Neutrophil (primary cell): ENCODE measurements at regions not wholly inside any gene's neighbourhood (a gene's known extent, or its start where the extent isn't known, plus 50 kb on each side); places are given as distances from the start of the nearest gene placed in this dataset.
"Not testable (repeated sequence)": the region's sequence is repeated elsewhere in the genome, so short reads cannot be mapped to it uniquely, and the experiment has no call there.

Experiments used
- H3K27ac ChIP-seq: fragments of 200-600 bp; sonication (generic); 2 replicates; pipeline ENCODE4 v1.5.1; 2016; ENCODE audit warnings: mild to moderate bottlenecking, moderate library complexity
- H3K27me3 ChIP-seq: fragments of 200-600 bp; sonication (generic); 2 replicates; pipeline ENCODE4 v1.6.0; 2016; ENCODE audit warnings: mild to moderate bottlenecking
- H3K36me3 ChIP-seq: fragments of 200-600 bp; sonication (generic); 2 replicates; pipeline ENCODE4 v1.5.1; 2017
- H3K4me1 ChIP-seq, 2 experiments: fragments of 200-600 bp in 1 of 2; sonication (generic) in 1 of 2; 1 replicate in 1 of 2; 2 replicates in 1 of 2; pipeline versions ENCODE4 v1.5.1 to v1.6.1; 2013 to 2016; ENCODE audit warnings: low read depth in 1 of 2, low read length in 1 of 2, mild to moderate bottlenecking in 1 of 2, moderate library complexity in 1 of 2; ENCODE audit not compliant: control insufficient read depth in 1 of 2, insufficient read depth in 1 of 2
- H3K4me3 ChIP-seq, 2 experiments: fragments of 200-600 bp in 1 of 2; sonication (generic) in 1 of 2; 1 replicate in 1 of 2; 2 replicates in 1 of 2; pipeline ENCODE4 v1.5.1; 2013 to 2016; ENCODE audit warnings: low read depth in 1 of 2, low read length in 1 of 2, mild to moderate bottlenecking in 1 of 2, moderate library complexity in 1 of 2
- H3K9me3 ChIP-seq: fragments of 200-600 bp; sonication (generic); 2 replicates; pipeline ENCODE4 v1.5.1; 2016
- TF ChIP-seq, protein P1 (sequence below): fragments of 200-600 bp; sonication (generic); IDR thresholded peaks from 2 replicates; pipeline ENCODE4 v1.5.1; 2016; ENCODE audit warnings: antibody characterized with exemption

DNA sequence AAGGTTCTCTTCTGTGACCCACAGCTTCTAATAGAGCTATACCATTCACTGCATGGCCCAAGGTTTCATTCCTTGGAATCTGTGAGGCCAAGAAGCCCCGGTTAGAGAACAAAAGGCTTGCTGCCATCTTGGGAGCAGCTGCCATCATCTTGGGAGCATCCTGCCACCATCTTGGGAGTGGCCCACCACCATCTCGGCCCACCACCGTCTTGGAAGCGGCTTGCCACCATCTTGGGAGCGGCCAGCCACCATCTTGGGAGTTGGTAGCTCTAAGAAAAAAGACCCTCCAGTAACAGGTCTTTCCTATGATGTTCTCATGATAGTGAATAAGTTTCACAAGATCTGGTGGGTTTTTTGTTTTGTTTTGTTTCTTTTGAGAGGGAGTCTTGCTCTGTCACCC, 703.9 kb upstream of the ANO3 start:
- H3K9me3 ChIP-seq: no peaks in the 10 kb centered on the region
- TF ChIP-seq, protein P1, sequence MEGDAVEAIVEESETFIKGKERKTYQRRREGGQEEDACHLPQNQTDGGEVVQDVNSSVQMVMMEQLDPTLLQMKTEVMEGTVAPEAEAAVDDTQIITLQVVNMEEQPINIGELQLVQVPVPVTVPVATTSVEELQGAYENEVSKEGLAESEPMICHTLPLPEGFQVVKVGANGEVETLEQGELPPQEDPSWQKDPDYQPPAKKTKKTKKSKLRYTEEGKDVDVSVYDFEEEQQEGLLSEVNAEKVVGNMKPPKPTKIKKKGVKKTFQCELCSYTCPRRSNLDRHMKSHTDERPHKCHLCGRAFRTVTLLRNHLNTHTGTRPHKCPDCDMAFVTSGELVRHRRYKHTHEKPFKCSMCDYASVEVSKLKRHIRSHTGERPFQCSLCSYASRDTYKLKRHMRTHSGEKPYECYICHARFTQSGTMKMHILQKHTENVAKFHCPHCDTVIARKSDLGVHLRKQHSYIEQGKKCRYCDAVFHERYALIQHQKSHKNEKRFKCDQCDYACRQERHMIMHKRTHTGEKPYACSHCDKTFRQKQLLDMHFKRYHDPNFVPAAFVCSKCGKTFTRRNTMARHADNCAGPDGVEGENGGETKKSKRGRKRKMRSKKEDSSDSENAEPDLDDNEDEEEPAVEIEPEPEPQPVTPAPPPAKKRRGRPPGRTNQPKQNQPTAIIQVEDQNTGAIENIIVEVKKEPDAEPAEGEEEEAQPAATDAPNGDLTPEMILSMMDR: no peak
- no peak overlapping the region for H3K4me3 ChIP-seq
- H3K27ac ChIP-seq: no peak overlapping the region
- H3K36me3 ChIP-seq: no peaks in the 10 kb centered on the region
- no peaks in the 10 kb centered on the region for H3K27me3 ChIP-seq
- H3K4me1 ChIP-seq: no peaks in the 10 kb centered on the region

DNA sequence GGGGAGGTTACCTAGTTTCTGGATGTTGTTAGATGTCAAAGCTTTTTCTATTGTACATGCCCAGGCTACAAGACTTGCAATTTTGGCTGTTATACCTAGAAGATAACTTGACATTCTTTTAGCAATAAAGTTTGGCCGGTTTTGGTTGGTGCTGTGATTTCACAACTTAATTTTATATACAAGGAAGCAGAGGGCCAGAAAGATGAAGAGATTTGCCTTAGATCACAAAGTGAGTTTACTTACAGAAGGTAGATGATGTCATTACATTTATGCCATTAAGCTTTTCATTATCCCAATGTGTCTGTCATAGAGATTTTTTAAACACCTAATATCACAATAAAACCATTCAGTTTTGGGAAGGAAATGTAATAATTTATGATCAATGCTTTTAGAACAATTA, 698.7 kb upstream of the ANO3 start:
- Histone ChIP-seq H3K36me3 (no peaks in the 10 kb centered on the region), H3K27me3 (no peaks in the 10 kb centered on the region), H3K4me1 (no peaks in the 10 kb centered on the region), H3K4me3 (no peak overlapping the region), H3K27ac (no peak overlapping the region), H3K9me3 (no peaks in the 10 kb centered on the region)
- TF ChIP-seq, protein P1: no peak

DNA sequence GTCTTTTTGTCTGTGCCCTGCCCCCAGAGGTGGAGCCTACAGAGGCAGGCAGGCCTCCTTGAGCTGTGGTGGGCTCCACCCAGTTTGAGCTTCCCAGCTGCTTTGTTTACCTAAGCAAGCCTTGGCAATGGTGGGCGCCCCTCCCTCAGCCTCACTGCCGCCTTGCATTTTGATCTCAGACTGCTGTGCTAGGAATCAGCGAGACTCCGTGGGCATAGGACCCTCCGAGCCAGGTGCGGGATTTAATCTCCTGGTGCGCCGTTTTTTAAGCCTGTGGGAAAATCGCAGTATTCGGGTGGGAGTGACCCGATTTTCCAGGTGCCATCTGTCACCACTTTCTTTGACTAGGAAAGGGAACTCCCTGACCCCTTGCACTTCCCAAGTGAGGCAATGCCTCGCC, 682.7 kb upstream of the ANO3 start:
- not testable (repeated sequence) for H3K36me3 ChIP-seq, H3K4me3 ChIP-seq, H3K27me3 ChIP-seq, H3K4me1 ChIP-seq, H3K9me3 ChIP-seq, H3K27ac ChIP-seq

DNA sequence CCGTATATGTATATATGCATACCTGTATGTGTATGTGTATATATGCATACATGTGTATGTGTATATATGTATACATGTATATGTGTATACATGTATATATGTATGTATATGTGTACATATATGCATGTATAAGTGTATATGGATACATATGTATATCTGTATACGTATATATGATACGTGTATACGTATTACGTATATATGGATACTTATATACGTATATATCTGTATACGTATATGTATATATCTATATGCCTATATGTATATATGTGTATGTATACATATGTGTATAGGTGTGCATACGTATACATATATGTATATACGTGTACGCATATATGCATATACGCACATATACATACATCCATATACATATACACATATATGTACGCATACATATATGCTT, 681.6 kb upstream of the ANO3 start:
- Histone ChIP-seq H3K4me3 (no peak overlapping the region), H3K27ac (no peak overlapping the region), H3K27me3 (no peaks in the 10 kb centered on the region), H3K9me3 (no peaks in the 10 kb centered on the region), H3K4me1 (no peaks in the 10 kb centered on the region), H3K36me3 (no peaks in the 10 kb centered on the region)
- TF ChIP-seq, protein P1: no peak

DNA sequence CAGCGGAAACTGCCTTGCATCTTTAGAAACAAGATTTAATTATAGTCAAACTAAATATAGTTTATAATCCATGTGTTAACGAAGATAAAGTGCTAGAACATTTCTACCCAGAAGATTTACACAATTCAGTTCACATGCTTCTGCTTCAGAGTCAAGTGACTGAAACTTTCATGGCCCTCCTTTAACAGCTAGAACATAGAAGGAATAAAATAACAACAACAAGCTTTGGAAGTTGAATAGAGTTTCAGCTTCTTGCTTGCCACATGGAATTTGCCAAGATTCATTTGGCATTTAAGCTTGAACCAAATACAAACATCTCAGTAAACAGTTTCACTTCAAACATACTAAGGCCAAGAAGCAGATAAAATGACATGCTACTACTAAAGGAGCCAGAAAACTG, 676.3 kb upstream of the ANO3 start:
- Histone ChIP-seq H3K36me3 (no peaks in the 10 kb centered on the region), H3K27ac (no peak overlapping the region), H3K4me1 (no peaks in the 10 kb centered on the region), H3K9me3 (no peaks in the 10 kb centered on the region), H3K4me3 (no peak overlapping the region), H3K27me3 (no peaks in the 10 kb centered on the region)
- TF ChIP-seq, protein P1: no peak

DNA sequence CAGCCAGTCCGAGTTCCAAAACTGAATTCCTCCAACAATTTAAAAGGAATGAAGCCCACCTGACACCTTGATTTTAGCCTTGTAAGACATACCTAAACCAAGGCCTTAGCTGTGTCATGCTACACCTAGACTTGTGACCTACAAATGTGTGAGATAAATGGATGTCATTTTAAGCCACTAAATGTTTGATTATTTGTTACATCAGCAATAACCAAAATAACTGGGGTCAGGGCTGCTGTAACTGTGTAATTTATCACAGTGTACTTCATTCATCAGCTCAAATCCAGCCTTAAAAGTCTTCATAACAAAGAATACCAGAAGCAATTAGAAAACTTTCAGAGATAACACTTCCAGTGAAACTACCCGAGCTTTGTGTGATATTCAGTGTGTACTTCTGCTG, 673.0 kb upstream of the ANO3 start:
- H3K9me3 ChIP-seq: no peaks in the 10 kb centered on the region
- TF ChIP-seq, protein P1: no peak
- no peaks in the 10 kb centered on the region for H3K36me3 ChIP-seq
- H3K27me3 ChIP-seq: no peaks in the 10 kb centered on the region
- no peak overlapping the region for H3K4me3 ChIP-seq
- H3K27ac ChIP-seq: no peak overlapping the region
- no peaks in the 10 kb centered on the region for H3K4me1 ChIP-seq
